Suprapubic skin (tissue), 4 donors: ENCODE measurements at regions not wholly inside any gene's neighbourhood (a gene's known extent, or its start where the extent isn't known, plus 50 kb on each side); places are given as distances from the start of the nearest gene placed in this dataset.

ENCODE experiments used
- DNase-seq, 2 donors: peaks; one replicate each; pipeline ENCODE4 v3.0.0-alpha.2; 2019; ENCODE audit warnings: low spot score in 2 of 2
- H3K27ac ChIP-seq: fragments of 200-600 bp; sonication (generic); one replicate; pipeline ENCODE4 v1.5.1; 2019
- H3K27me3 ChIP-seq: fragments of 200-600 bp; sonication (generic); one replicate; pipeline ENCODE4 v1.5.1; 2019
- H3K36me3 ChIP-seq: fragments of 200-600 bp; sonication (generic); one replicate; pipeline ENCODE4 v1.5.1; 2019
- H3K4me1 ChIP-seq: fragments of 200-600 bp; sonication (generic); one replicate; pipeline ENCODE4 v1.5.1; 2019
- H3K4me3 ChIP-seq: fragments of 200-600 bp; sonication (generic); one replicate; pipeline ENCODE4 v1.5.1; 2019; ENCODE audit warnings: mild to moderate bottlenecking
- H3K9me3 ChIP-seq: fragments of 200-600 bp; sonication (generic); one replicate; pipeline ENCODE4 v1.5.1; 2019
- CTCF ChIP-seq, 2 donors: fragments of 200-600 bp in 1 of 2; fragments of 450-650 bp in 1 of 2; sonication (generic) in 1 of 2; IDR thresholded peaks; one replicate each; pipeline ENCODE4 v1.5.1; 2016 to 2019; ENCODE audit warnings: antibody characterized with exemption in 2 of 2, mild to moderate bottlenecking in 1 of 2, moderate library complexity in 1 of 2
- EP300 ChIP-seq: sonication (generic); formaldehyde crosslinking; IDR thresholded peaks from one replicate; pipeline ENCODE4 v1.6.1; 2017; ENCODE audit warnings: antibody characterized with exemption
- POLR2A ChIP-seq, 2 donors: fragments of 450-650 bp; IDR thresholded peaks; one replicate each; pipeline ENCODE4 v1.6.1; 2017; ENCODE audit warnings: antibody characterized with exemption in 2 of 2, mild to moderate bottlenecking in 2 of 2, moderate library complexity in 2 of 2
- POLR2AphosphoS5 ChIP-seq, 3 donors: sonication (generic); formaldehyde crosslinking; IDR thresholded peaks; one replicate each; pipeline ENCODE4 v1.6.1; 2017; ENCODE audit warnings: antibody characterized with exemption in 3 of 3
- WGBS: methylation state at CpG from one replicate; pipeline ENCODE4 v1.1.5; 2018; 5-methylcytosine and 5-hydroxymethylcytosine counted together

DNA sequence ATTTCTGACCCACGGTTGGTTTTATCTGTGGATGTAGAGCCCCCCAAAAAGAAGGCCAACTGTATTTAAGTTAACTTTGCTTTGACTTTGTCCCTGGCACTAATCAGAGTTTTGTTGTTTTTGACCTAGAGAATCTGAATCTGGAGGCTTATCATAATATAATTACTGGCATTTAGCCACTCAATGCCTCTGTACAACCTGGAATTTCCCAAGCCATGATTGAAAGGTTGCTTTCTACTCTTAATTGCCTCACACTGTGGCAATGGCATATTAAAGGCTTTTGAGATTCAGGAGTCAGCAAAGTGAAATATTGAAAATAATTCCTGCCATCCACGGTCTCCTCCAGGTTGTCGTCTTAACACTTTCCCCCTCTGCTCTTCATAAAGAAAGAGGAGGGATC is 205.2 kb upstream of the GHITM start:
- WGBS: 57% methylated on average over 3 of the region's 3 CpGs
- Histone ChIP-seq H3K9me3 (no peaks in the 10 kb centered on the region), H3K4me1 (no peaks in the 10 kb centered on the region), H3K36me3 (no peaks in the 10 kb centered on the region), H3K4me3 (no peak overlapping the region), H3K27ac (no peak overlapping the region), H3K27me3 (no peaks in the 10 kb centered on the region)
- no peak for TF ChIP-seq POLR2A (IDR thresholded peaks at IDR 0.05)
- TF ChIP-seq CTCF (IDR thresholded peaks at IDR 0.05): no peak
- TF ChIP-seq POLR2AphosphoS5 (IDR thresholded peaks at IDR 0.05): no peak
- no peak for TF ChIP-seq EP300
- no peak for DNase-seq

DNA sequence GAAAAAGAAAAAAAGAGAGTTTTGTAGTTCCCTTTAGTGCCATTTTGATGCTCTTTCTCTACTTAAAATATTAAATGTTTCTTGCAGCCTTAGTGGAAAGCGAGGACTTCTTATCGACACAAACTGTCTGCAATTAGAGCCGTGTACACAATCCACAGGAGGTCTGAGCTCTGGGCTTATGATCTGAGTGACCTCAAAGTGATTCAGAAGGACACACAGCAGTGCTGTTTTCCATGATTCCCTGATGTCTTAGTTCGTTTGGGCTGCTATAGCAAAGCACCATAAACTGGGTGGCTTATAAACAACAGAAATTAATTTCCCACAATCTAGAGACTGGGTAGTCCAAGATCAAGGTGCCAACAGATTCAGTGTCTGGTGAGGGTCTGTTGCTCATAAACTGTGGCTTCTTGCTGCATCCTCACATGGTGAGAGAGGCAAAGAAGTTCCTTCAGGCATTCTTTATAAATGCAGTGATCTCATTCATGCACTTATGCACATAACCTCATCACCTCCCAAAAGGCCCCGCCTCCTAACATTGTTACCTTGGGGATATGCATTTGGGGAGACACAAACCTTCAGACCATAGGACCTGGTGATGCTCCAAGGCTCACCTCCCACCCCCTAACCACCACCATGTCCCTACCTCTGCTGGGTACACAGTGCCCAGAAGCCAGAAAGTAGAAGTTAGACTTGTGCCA is 204.5 kb upstream of the GHITM start:
- H3K9me3 ChIP-seq: no peaks in the 10 kb centered on the region
- H3K27me3 ChIP-seq: peaks cover 2% of the 10 kb centered on the region
- no peak for DNase-seq
- no peaks in the 10 kb centered on the region for H3K36me3 ChIP-seq
- 81% methylated on average over 5 of the region's 5 CpGs for WGBS
- H3K27ac ChIP-seq: no peak overlapping the region
- H3K4me1 ChIP-seq: no peaks in the 10 kb centered on the region
- no peak overlapping the region for H3K4me3 ChIP-seq
- TF ChIP-seq POLR2A (IDR thresholded peaks at IDR 0.05) (no peak), POLR2AphosphoS5 (IDR thresholded peaks at IDR 0.05) (no peak), CTCF (IDR thresholded peaks at IDR 0.05) (no peak), EP300 (no peak)

DNA sequence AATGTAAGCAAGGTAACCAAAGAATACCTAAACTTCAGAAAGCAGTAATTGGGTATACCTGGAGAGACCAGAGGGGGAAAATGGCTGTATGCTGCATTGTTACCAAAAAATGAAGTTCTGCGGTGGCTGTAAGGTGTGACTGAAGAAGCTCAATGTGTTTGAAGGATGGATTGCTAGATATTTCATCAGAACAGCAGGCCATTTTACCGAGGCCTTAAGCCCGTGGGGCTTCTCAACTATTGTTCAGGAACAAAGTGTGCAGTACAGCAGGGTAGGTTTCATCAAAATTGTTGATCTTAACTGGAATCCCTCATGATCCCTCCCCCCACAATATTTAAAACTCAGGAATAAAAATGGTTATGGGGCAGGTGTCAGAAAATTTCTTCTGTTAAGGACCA is 204.0 kb upstream of the GHITM start:
- WGBS: 97% methylated on average over 3 of the region's 3 CpGs

DNA sequence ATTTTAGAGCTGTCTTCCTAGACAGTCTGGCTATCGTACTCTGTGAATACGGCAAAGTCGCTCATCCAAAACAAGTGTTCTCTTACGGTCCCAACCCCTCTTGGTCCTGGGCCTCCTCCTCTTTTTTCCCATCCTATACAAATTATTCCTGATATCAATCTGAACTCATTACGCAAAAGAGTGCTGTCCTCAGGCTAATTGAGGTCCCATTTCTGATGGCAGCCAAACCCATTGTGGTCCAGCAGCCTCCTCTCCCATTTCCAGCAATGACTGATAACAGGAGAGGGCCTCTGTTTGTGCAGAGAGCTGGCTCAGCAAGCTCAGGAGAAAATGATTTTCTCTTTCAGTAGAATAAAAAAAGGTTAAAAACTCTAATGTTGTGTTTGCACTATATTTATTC is 203.4 kb upstream of the GHITM start:
- no peak for DNase-seq
- Histone ChIP-seq H3K27me3 (peaks cover 2% of the 10 kb centered on the region), H3K9me3 (no peaks in the 10 kb centered on the region), H3K36me3 (no peaks in the 10 kb centered on the region), H3K27ac (no peak overlapping the region), H3K4me3 (no peak overlapping the region), H3K4me1 (no peaks in the 10 kb centered on the region)
- WGBS: 94% methylated on average over 5 of the region's 5 CpGs
- TF ChIP-seq EP300 (no peak), POLR2A (IDR thresholded peaks at IDR 0.05) (no peak), CTCF (IDR thresholded peaks at IDR 0.05) (no peak), POLR2AphosphoS5 (IDR thresholded peaks at IDR 0.05) (no peak)

More for the DNA sequence above, 204.0 kb upstream of the GHITM start:
- Histone ChIP-seq H3K36me3 (no peaks in the 10 kb centered on the region), H3K27me3 (peaks cover 2% of the 10 kb centered on the region), H3K4me1 (no peaks in the 10 kb centered on the region), H3K9me3 (no peaks in the 10 kb centered on the region), H3K27ac (no peak overlapping the region), H3K4me3 (no peak overlapping the region)
- no peak for DNase-seq
- no peak for TF ChIP-seq CTCF (IDR thresholded peaks at IDR 0.05)
- no peak for TF ChIP-seq POLR2A (IDR thresholded peaks at IDR 0.05)
- no peak for TF ChIP-seq EP300
- no peak for TF ChIP-seq POLR2AphosphoS5 (IDR thresholded peaks at IDR 0.05)

- TF ChIP-seq POLR2A (IDR thresholded peaks at IDR 0.05) (no peak), CTCF (IDR thresholded peaks at IDR 0.05) (no peak), POLR2AphosphoS5 (IDR thresholded peaks at IDR 0.05) (no peak), EP300 (no peak)
- Histone ChIP-seq H3K36me3 (no peaks in the 10 kb centered on the region), H3K27me3 (peaks cover 2% of the 10 kb centered on the region), H3K4me1 (no peaks in the 10 kb centered on the region), H3K27ac (no peak overlapping the region), H3K9me3 (no peaks in the 10 kb centered on the region), H3K4me3 (no peak overlapping the region)
- no peak for DNase-seq
- 45% methylated on average over 3 of the region's 3 CpGs for WGBS
Observed at GRCh38 chr10:83937161-83937560, 202.1 kb upstream of the GHITM start.
